Endothelial cell of umbilical vein (primary cell): ENCODE measurements at regions not wholly inside any gene's neighbourhood (a gene's known extent, or its start where the extent isn't known, plus 50 kb on each side); places are given as distances from the start of the nearest gene placed in this dataset.

ENCODE experiments used
- BruUV-seq: library from RNA; stranded (reverse); fragments of 400-500 nt; replicated peaks from 2 replicates; lab custom pipeline; 2021; lab: Mats Ljungman, UMichigan
- CTCF ChIA-PET: fragments of 300-600, 350-600 bp; sonication (Branson Sonifier 250); formaldehyde crosslinking; loops from one replicate; lab custom pipeline; 2021; ENCODE audit warnings: antibody characterized with exemption, inconsistent platforms; lab: Charles Lee
- POLR2A ChIA-PET: fragments of 300-600, 350-600 bp; sonication (Branson Sonifier 250); formaldehyde crosslinking; loops from one replicate; lab custom pipeline; 2021; ENCODE audit warnings: antibody characterized with exemption, inconsistent platforms; lab: Charles Lee
- DNase-seq: peaks from one replicate; pipeline ENCODE4 v3.0.0-alpha.2; 2011; ENCODE audit warnings: low read depth, low spot score
- FAIRE-seq: peaks from 2 replicates; lab custom pipeline; 2011; peaks lifted over from hg19 to GRCh38; lab: Jason Lieb, UNC
- H2AFZ ChIP-seq: 2 replicates; pipeline ENCODE4 v1.6.0; 2012; ENCODE audit warnings: low read depth, low read length, control low read depth, inconsistent platforms
- H3K27ac ChIP-seq: 2 replicates; pipeline ENCODE4 v1.5.1; 2011; ENCODE audit warnings: low read depth, mild to moderate bottlenecking, control low read depth, low read length, moderate library complexity; ENCODE audit not compliant: insufficient read depth
- H3K27me3 ChIP-seq, 2 experiments: 2 replicates each; pipeline versions ENCODE4 v1.6.0 to v1.6.1; 2011; ENCODE audit warnings: low read length in 2 of 2, mixed read lengths in 1 of 2; ENCODE audit not compliant: control insufficient read depth in 2 of 2, insufficient read depth in 2 of 2
- H3K36me3 ChIP-seq, 2 experiments: 2 replicates in 1 of 2; 3 replicates in 1 of 2; pipeline ENCODE4 v1.5.1; 2011; ENCODE audit warnings: low read length in 2 of 2, mild to moderate bottlenecking in 1 of 2, moderate library complexity in 1 of 2; ENCODE audit not compliant: control insufficient read depth in 2 of 2, insufficient read depth in 2 of 2; ENCODE audit errors: extremely low read depth in 1 of 2
- H3K4me1 ChIP-seq: 3 replicates; pipeline ENCODE4 v1.5.1; 2011; ENCODE audit warnings: mild to moderate bottlenecking, low read length; ENCODE audit not compliant: control insufficient read depth, insufficient read depth; ENCODE audit errors: extremely low read depth
- H3K4me2 ChIP-seq: 2 replicates; pipeline ENCODE4 v1.6.1; 2011; ENCODE audit warnings: low read length, control low read depth, mixed read lengths; ENCODE audit not compliant: insufficient read depth
- H3K4me3 ChIP-seq, 3 experiments: fragments of 200-600 bp in 1 of 3; sonication (generic), shearing (Covaris generic) in 1 of 3; replicated peaks in 1 of 3; 2 replicates each; pipeline ENCODE4 v1.5.1; 2011 to 2016; ENCODE audit warnings: control low read depth in 3 of 3, low read length in 3 of 3, mild to moderate bottlenecking in 2 of 3, inconsistent platforms in 1 of 3, low read depth in 1 of 3, moderate library complexity in 1 of 3; ENCODE audit not compliant: insufficient read depth in 1 of 3
- H3K79me2 ChIP-seq: 2 replicates; pipeline ENCODE4 v1.6.0; 2012; ENCODE audit warnings: low read length, inconsistent platforms; ENCODE audit not compliant: control insufficient read depth, insufficient read depth
- H3K9ac ChIP-seq: replicated peaks from 2 replicates; pipeline ENCODE3; 2011; ENCODE audit warnings: low read length, control low read depth; ENCODE audit not compliant: insufficient read depth; ENCODE audit errors: extremely low read depth
- H3K9me1 ChIP-seq: replicated peaks from 3 replicates; pipeline ENCODE4 v1.6.0; 2011; ENCODE audit warnings: mild to moderate bottlenecking, low read length; ENCODE audit not compliant: control insufficient read depth, insufficient read depth; ENCODE audit errors: extremely low read depth
- H3K9me3 ChIP-seq: replicated peaks from 2 replicates; pipeline ENCODE4 v1.5.1; 2012; ENCODE audit warnings: low read length, inconsistent platforms; ENCODE audit not compliant: control insufficient read depth, insufficient read depth
- H4K20me1 ChIP-seq: replicated peaks from 2 replicates; pipeline ENCODE3; 2011; ENCODE audit warnings: mild to moderate bottlenecking, low read length; ENCODE audit not compliant: control insufficient read depth, insufficient read depth; ENCODE audit errors: extremely low read depth
- CTCF ChIP-seq, 2 donors: IDR thresholded peaks; 1 replicate in 1 of 2; 2 replicates in 1 of 2; pipeline ENCODE4 v1.5.1; 2011; ENCODE audit warnings: low read length in 2 of 2, mild to moderate bottlenecking in 2 of 2, moderate library complexity in 2 of 2, control low read depth in 1 of 2, inconsistent platforms in 1 of 2, low read depth in 1 of 2; ENCODE audit not compliant: insufficient read depth in 1 of 2; ENCODE audit errors: extremely low read depth in 1 of 2
- EZH2 ChIP-seq: IDR thresholded peaks from 2 replicates; pipeline ENCODE4 v1.6.1; 2012; ENCODE audit warnings: borderline replicate concordance, low read depth, mild to moderate bottlenecking, moderate library complexity, low read length, inconsistent platforms; ENCODE audit not compliant: severe bottlenecking
- FOS ChIP-seq: IDR thresholded peaks from 2 replicates; pipeline ENCODE4 v1.6.1; 2011; ENCODE audit warnings: mild to moderate bottlenecking, low read length, moderate library complexity, borderline replicate concordance; ENCODE audit not compliant: insufficient read depth
- GATA2 ChIP-seq: IDR thresholded peaks from 2 replicates; pipeline ENCODE4 v1.7.0; 2011; ENCODE audit warnings: low read depth, mild to moderate bottlenecking, moderate library complexity, mixed read lengths, low read length; ENCODE audit not compliant: insufficient read length, insufficient read depth
- JUN ChIP-seq: IDR thresholded peaks from 2 replicates; pipeline ENCODE4 v1.6.1; 2011; ENCODE audit warnings: borderline replicate concordance, low read depth; ENCODE audit not compliant: insufficient read length, insufficient read depth
- MAX ChIP-seq: IDR thresholded peaks from 2 replicates; pipeline ENCODE4 v1.6.1; 2011; ENCODE audit not compliant: insufficient read depth, insufficient read length
- MYC ChIP-seq: IDR thresholded peaks from one replicate; pipeline ENCODE4 v1.6.1; 2011; ENCODE audit warnings: mild to moderate bottlenecking, low read depth, low read length
- POLR2A ChIP-seq: IDR thresholded peaks from 2 replicates; pipeline ENCODE4 v1.6.1; 2012; ENCODE audit warnings: low read depth, mild to moderate bottlenecking, control low read depth, low read length
- POLR2AphosphoS5 ChIP-seq: IDR thresholded peaks from 2 replicates; pipeline ENCODE4 v1.6.1; 2012; ENCODE audit warnings: low read depth, mild to moderate bottlenecking, control low read depth, low read length, moderate library complexity; ENCODE audit not compliant: insufficient read depth
- dilution Hi-C: fragments of 300-500 bp; cut with MboI; formaldehyde crosslinking; loops from one replicate; pipeline ENCODE4 v1.15.0; 2019; ENCODE audit warnings: low sequenced_read_pairs; ENCODE audit not compliant: extremely low pct_ligation_motif_present
- intact Hi-C: fragments of 100-400 bp; cut with micrococcal nuclease; formaldehyde crosslinking; loops from one replicate; pipeline ENCODE4 v1.10.0; 2022

DNA sequence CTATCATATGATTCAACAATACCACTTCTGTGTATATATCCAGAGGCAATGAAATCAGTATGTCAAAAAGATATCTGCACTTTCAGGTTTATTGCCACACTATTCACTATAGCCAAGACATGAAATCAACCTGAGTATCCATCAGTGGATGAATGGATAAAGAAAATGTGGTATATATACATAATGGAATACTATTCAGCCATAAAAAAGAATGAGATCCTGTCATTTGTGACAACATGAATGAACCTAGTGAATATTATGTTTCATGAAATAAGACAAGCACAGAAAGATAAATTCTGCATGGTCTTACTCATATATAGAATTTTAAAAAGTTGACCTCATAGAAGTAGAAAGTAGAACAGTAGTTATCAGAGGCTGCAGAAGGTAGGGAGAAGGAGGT, 281.1 kb downstream of the BAMBI start:
- Histone ChIP-seq H3K9ac (no peak overlapping the region), H3K9me1 (no peaks in the 10 kb centered on the region), H4K20me1 (no peaks in the 10 kb centered on the region), H3K79me2 (no peaks in the 10 kb centered on the region), H3K27ac (no peak overlapping the region), H3K4me1 (no peaks in the 10 kb centered on the region), H3K9me3 (no peaks in the 10 kb centered on the region), H3K36me3 (no peaks in the 10 kb centered on the region), H2AFZ (no peak overlapping the region), H3K4me2 (no peak overlapping the region), H3K4me3 (no peak overlapping the region), H3K27me3 (no peaks in the 10 kb centered on the region)
- FAIRE-seq (no peak), DNase-seq (no peak)
- POLR2A ChIA-PET, result no interaction called here
- CTCF ChIA-PET, result no interaction called here
- no TSS peak for BruUV-seq
- TF ChIP-seq CTCF (IDR thresholded peaks at IDR 0.05; ENCODE audit: extremely low read depth in 1 of 2, insufficient read depth in 1 of 2, low read depth in 1 of 2, low read length in 2 of 2) (no peak), EZH2 (no peak), GATA2 (no peak), JUN (no peak), POLR2AphosphoS5 (no peak), MYC (no peak), POLR2A (no peak), FOS (no peak), MAX (no peak)
- dilution Hi-C loops (no loop called here), intact Hi-C loops (no loop called here)
